HepG2 (cell line): ENCODE measurements at regions not wholly inside any gene's neighbourhood (a gene's known extent, or its start where the extent isn't known, plus 50 kb on each side); places are given as distances from the start of the nearest gene placed in this dataset.
"Not testable (repeated sequence)": the region's sequence is repeated elsewhere in the genome, so short reads cannot be mapped to it uniquely, and the experiment has no call there.

Experiments
- ATAC-seq: fragments of 200-7000 bp; cut with Tn5 transposase; 3 replicates; pipeline ENCODE4 v1.9.1; 2020; ENCODE audit warnings: mild to moderate bottlenecking, moderate library complexity
- BruUV-seq: library from RNA; stranded (reverse); fragments of 400-500 nt; replicated peaks from 2 replicates; lab custom pipeline; 2021; lab: Mats Ljungman, UMichigan
- CTCF ChIA-PET: fragments of 300-600 bp; formaldehyde crosslinking; extraction: SDS; loops from one replicate; lab custom pipeline; 2021; ENCODE audit warnings: low total read pairs, inconsistent platforms, low intra/inter-chr PET ratio; lab: Yijun Ruan, JAX
- POLR2A ChIA-PET: fragments of 350-600 bp; sonication (Branson Sonifier 250); formaldehyde crosslinking; loops from one replicate; lab custom pipeline; 2020; ENCODE audit warnings: antibody characterized with exemption, inconsistent platforms; lab: Yijun Ruan, JAX
- DNase-seq: peaks from one replicate; pipeline ENCODE4 v3.0.0-alpha.2; 2015; ENCODE audit warnings: low spot score
- FAIRE-seq: peaks from 3 replicates; lab custom pipeline; 2011; peaks lifted over from hg19 to GRCh38; lab: Jason Lieb, UNC
- H2AFZ ChIP-seq: one replicate; pipeline ENCODE4 v1.6.1; 2011; ENCODE audit warnings: low read length, inconsistent platforms
- H3K27ac ChIP-seq: fragments of 300-600 bp; 3 replicates; pipeline ENCODE4 v1.8.0; 2011; ENCODE audit warnings: mixed run types, mild to moderate bottlenecking, mixed read lengths, low read length, inconsistent platforms; ENCODE audit not compliant: insufficient read depth; ENCODE audit errors: extremely low read length
- H3K27me3 ChIP-seq, 2 experiments: fragments of 200-600 bp in 1 of 2; 2 replicates in 1 of 2; 3 replicates in 1 of 2; pipeline versions ENCODE4 v1.6.0 to v1.8.0; 2011; ENCODE audit warnings: low read length in 2 of 2, mild to moderate bottlenecking in 2 of 2, moderate library complexity in 2 of 2, inconsistent platforms in 1 of 2; ENCODE audit not compliant: insufficient read depth in 2 of 2, control insufficient read depth in 1 of 2
- H3K36me3 ChIP-seq, 2 experiments: fragments of 200-600 bp in 1 of 2; replicated peaks in 1 of 2; 2 replicates in 1 of 2; 3 replicates in 1 of 2; pipeline versions ENCODE4 v1.5.1 to v1.8.0; 2011; ENCODE audit warnings: low read length in 2 of 2, inconsistent platforms in 1 of 2; ENCODE audit not compliant: insufficient read depth in 2 of 2, control insufficient read depth in 1 of 2
- H3K4me1 ChIP-seq: 2 replicates; pipeline ENCODE4 v1.5.1; 2012; ENCODE audit warnings: low read length, inconsistent platforms; ENCODE audit not compliant: insufficient read depth
- H3K4me2 ChIP-seq: 2 replicates; pipeline ENCODE4 v1.6.0; 2011; ENCODE audit warnings: low read depth, low read length, inconsistent platforms
- H3K4me3 ChIP-seq, 3 experiments: fragments of 200-600 bp in 1 of 3; sonication (generic), shearing (Covaris generic) in 1 of 3; replicated peaks in 1 of 3; 2 replicates each; pipeline ENCODE4 v1.5.1; 2011 to 2016; ENCODE audit warnings: low read length in 3 of 3, inconsistent platforms in 2 of 3, low read depth in 2 of 3, mild to moderate bottlenecking in 2 of 3, control low read depth in 1 of 3, mixed read lengths in 1 of 3; ENCODE audit not compliant: insufficient read depth in 1 of 3
- H3K79me2 ChIP-seq: one replicate; pipeline ENCODE4 v1.6.1; 2011; ENCODE audit warnings: low read length, inconsistent platforms; ENCODE audit not compliant: insufficient read depth
- H3K9ac ChIP-seq: 2 replicates; pipeline ENCODE4 v1.6.0; 2011; ENCODE audit warnings: mild to moderate bottlenecking, low read depth, low read length, inconsistent platforms; ENCODE audit not compliant: insufficient read depth
- H3K9me3 ChIP-seq: 2 replicates; pipeline ENCODE4 v1.5.1; 2012; ENCODE audit warnings: mild to moderate bottlenecking, low read length
- H4K20me1 ChIP-seq: 2 replicates; pipeline ENCODE4 v1.6.0; 2011; ENCODE audit warnings: inconsistent platforms, mild to moderate bottlenecking, low read length, moderate library complexity; ENCODE audit not compliant: insufficient read depth
- MAFK ChIP-seq, 2 experiments: IDR thresholded peaks in 1 of 2; conservative IDR thresholded peaks in 1 of 2; 2 replicates each; pipeline ENCODE4 v1.6.1; 2011; ENCODE audit warnings: improper control_type of control experiment in 2 of 2, low read length in 2 of 2
- NRL ChIP-seq: sonication (generic); formaldehyde crosslinking; IDR thresholded peaks from 2 replicates; pipeline ENCODE4 v1.5.0; 2020; ENCODE audit warnings: missing genetic modification reagents, mild to moderate bottlenecking, moderate library complexity, borderline replicate concordance
- ZNF256 ChIP-seq: sonication (generic); formaldehyde crosslinking; conservative IDR thresholded peaks from 2 replicates; pipeline ENCODE4 v1.4.0; 2020; ENCODE audit warnings: missing genetic modification reagents
- ZNF580 ChIP-seq: IDR thresholded peaks from 2 replicates; pipeline ENCODE4 v1.6.1; 2016; ENCODE audit warnings: low read depth, borderline replicate concordance
- WGBS: methylation state at CpG from one replicate; pipeline ENCODE4 v1.1.6; 2017; ENCODE audit warnings: low lambda C conversion rate; 5-methylcytosine and 5-hydroxymethylcytosine counted together
- in situ Hi-C: cut with HindIII; loops from 2 replicates; pipeline ENCODE4 v1.10.0; 2017; ENCODE audit warnings: low pct_unique_long_range_greater_than_20kb; ENCODE audit not compliant: extremely low pct_ligation_motif_present
- intact Hi-C: fragments of 100-400 bp; cut with micrococcal nuclease; formaldehyde crosslinking; loops from one replicate; pipeline ENCODE4 v1.10.0; 2022; ENCODE audit not compliant: unreplicated experiment
- TF ChIP-seq, protein P1 (sequence below): IDR thresholded peaks from 2 replicates; pipeline ENCODE4 v1.6.1; 2016; ENCODE audit warnings: low read depth, control low read depth
- TF ChIP-seq, protein P2 (sequence below): sonication (generic); formaldehyde crosslinking; IDR thresholded peaks from 2 replicates; pipeline ENCODE4 v1.8.0; 2023; ENCODE audit warnings: mild to moderate bottlenecking, missing genetic modification reagents
- TF ChIP-seq, protein P3 (sequence below): sonication (generic); formaldehyde crosslinking; conservative IDR thresholded peaks from 2 replicates; pipeline ENCODE4 v1.4.0; 2020; ENCODE audit warnings: missing genetic modification reagents

GRCh38 chr15:26028086-26028740 lies 165.1 kb upstream of the ATP10A start:
- H3K4me1 ChIP-seq, result no peaks in the 10 kb centered on the region
- BruUV-seq, result no TSS peak
- H3K9me3 ChIP-seq, result no peaks in the 10 kb centered on the region
- H3K27ac ChIP-seq, result no peak overlapping the region
- no peak for DNase-seq
- FAIRE-seq, result no peak
- H3K36me3 ChIP-seq, result no peaks in the 10 kb centered on the region
- ChIA-PET CTCF (no interaction called here), POLR2A (no interaction called here)
- no peaks in the 10 kb centered on the region for H3K79me2 ChIP-seq
- 29% methylated on average over 13 of the region's 13 CpGs for WGBS
- TF ChIP-seq, protein P1, sequence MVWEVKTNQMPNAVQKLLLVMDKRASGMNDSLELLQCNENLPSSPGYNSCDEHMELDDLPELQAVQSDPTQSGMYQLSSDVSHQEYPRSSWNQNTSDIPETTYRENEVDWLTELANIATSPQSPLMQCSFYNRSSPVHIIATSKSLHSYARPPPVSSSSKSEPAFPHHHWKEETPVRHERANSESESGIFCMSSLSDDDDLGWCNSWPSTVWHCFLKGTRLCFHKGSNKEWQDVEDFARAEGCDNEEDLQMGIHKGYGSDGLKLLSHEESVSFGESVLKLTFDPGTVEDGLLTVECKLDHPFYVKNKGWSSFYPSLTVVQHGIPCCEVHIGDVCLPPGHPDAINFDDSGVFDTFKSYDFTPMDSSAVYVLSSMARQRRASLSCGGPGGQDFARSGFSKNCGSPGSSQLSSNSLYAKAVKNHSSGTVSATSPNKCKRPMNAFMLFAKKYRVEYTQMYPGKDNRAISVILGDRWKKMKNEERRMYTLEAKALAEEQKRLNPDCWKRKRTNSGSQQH (CRISPR knock-in tag), result no peak
- TF ChIP-seq ZNF256 (CRISPR knock-in tag) (no peak), ZNF580 (no peak), MAFK (conservative IDR thresholded peaks at IDR 0.05 in 1 of 2, IDR thresholded peaks at IDR 0.05 in 1 of 2; ENCODE audit: low read length in 2 of 2) (peak in 1 of 2 experiments; percentile 46; a peak in 2 of 4 replicates), NRL (no peak)
- TF ChIP-seq, protein P2, sequence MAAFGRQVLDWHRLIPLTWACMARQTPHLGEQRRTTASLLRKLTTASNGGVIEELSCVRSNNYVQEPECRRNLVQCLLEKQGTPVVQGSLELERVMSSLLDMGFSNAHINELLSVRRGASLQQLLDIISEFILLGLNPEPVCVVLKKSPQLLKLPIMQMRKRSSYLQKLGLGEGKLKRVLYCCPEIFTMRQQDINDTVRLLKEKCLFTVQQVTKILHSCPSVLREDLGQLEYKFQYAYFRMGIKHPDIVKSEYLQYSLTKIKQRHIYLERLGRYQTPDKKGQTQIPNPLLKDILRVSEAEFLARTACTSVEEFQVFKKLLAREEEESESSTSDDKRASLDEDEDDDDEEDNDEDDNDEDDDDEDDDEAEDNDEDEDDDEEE (CRISPR knock-in tag), result no peak
- TF ChIP-seq, protein P3, sequence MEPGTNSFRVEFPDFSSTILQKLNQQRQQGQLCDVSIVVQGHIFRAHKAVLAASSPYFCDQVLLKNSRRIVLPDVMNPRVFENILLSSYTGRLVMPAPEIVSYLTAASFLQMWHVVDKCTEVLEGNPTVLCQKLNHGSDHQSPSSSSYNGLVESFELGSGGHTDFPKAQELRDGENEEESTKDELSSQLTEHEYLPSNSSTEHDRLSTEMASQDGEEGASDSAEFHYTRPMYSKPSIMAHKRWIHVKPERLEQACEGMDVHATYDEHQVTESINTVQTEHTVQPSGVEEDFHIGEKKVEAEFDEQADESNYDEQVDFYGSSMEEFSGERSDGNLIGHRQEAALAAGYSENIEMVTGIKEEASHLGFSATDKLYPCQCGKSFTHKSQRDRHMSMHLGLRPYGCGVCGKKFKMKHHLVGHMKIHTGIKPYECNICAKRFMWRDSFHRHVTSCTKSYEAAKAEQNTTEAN (CRISPR knock-in tag), result no peak
- H4K20me1 ChIP-seq, result no peaks in the 10 kb centered on the region
- H3K9ac ChIP-seq, result no peak overlapping the region
- in situ Hi-C loops, result no loop called here
- 0 out of 5 replicates have a peak, but pooled peaks cover 0 to 3% of the 10 kb centered on the region in 2 experiments for H3K27me3 ChIP-seq
- ATAC-seq, result no peak
- H2AFZ ChIP-seq, result no peak overlapping the region
- intact Hi-C loops, result no loop called here
- H3K4me2 ChIP-seq, result no peak overlapping the region
- no peak overlapping the region for H3K4me3 ChIP-seq

GRCh38 chr15:26026671-26027070 lies 163.5 kb upstream of the ATP10A start:
- H4K20me1 ChIP-seq, intact Hi-C loops, H3K4me1 ChIP-seq, H3K9ac ChIP-seq, H3K79me2 ChIP-seq, ATAC-seq, BruUV-seq, H3K9me3 ChIP-seq, H3K4me2 ChIP-seq, POLR2A ChIA-PET, H2AFZ ChIP-seq, FAIRE-seq, H3K27ac ChIP-seq, CTCF ChIA-PET, in situ Hi-C loops, H3K36me3 ChIP-seq, DNase-seq, H3K27me3 ChIP-seq, H3K4me3 ChIP-seq: not testable (repeated sequence)
- WGBS, result 24% methylated on average over 2 of the region's 3 CpGs
